ENCODE measurements at regions not wholly inside any gene's neighbourhood (a gene's known extent, or its start where the extent isn't known, plus 50 kb on each side); places are given as distances from the start of the nearest gene placed in this dataset.

GRCh38 chr6:145468534-145468933 is 266.8 kb downstream of the EPM2A start:
- no peak for DNase-seq

- DNase-seq: no peak
Measured at GRCh38 chr6:145469021-145469420, 266.3 kb downstream of the EPM2A start.

- no peak for DNase-seq
Measured at GRCh38 chr6:145475794-145476396, 259.4 kb downstream of the EPM2A start.

GRCh38 chr6:145480024-145480423 is 255.3 kb downstream of the EPM2A start:
- no peak for DNase-seq

GRCh38 chr6:145483191-145483996 is 251.9 kb downstream of the EPM2A start:
- DNase-seq: no peak

- DNase-seq: no peak
Measured at GRCh38 chr6:145485288-145485687, 250.0 kb downstream of the EPM2A start.

GRCh38 chr6:145486306-145486705 is 249.0 kb downstream of the EPM2A start:
- DNase-seq: no peak

- no peak for DNase-seq
Measured at GRCh38 chr6:145489583-145489982, 245.7 kb downstream of the EPM2A start.

- no peak for DNase-seq
Measured at GRCh38 chr6:145490068-145490467, 245.3 kb downstream of the EPM2A start.

- peak in 1 of 2 experiments; percentile 6 for DNase-seq
Measured at GRCh38 chr6:145491126-145491525, 244.2 kb downstream of the EPM2A start.

GRCh38 chr6:145497006-145497405 is 238.3 kb downstream of the EPM2A start:
- no peak for DNase-seq

GRCh38 chr6:145498425-145498824 is 236.9 kb downstream of the EPM2A start:
- no peak for DNase-seq

- no peak for DNase-seq
Measured at GRCh38 chr6:145502416-145502815, 232.9 kb downstream of the EPM2A start.

GRCh38 chr6:145506136-145506535 is 229.2 kb downstream of the EPM2A start:
- DNase-seq: no peak

- DNase-seq: no peak
Measured at GRCh38 chr6:145506565-145506964, 228.8 kb downstream of the EPM2A start.

GRCh38 chr6:145507239-145507638 is 228.1 kb downstream of the EPM2A start:
- DNase-seq: no peak

- no peak for DNase-seq
Measured at GRCh38 chr6:145508107-145508506, 227.2 kb downstream of the EPM2A start.

- no peak for DNase-seq
Measured at GRCh38 chr6:145517492-145517891, 217.8 kb downstream of the EPM2A start.

- DNase-seq: no peak
Measured at GRCh38 chr6:145525038-145525437, 210.3 kb downstream of the EPM2A start.

- peak in 1 of 2 experiments; percentile 2 for DNase-seq
Measured at GRCh38 chr6:145529582-145529981, 205.7 kb downstream of the EPM2A start.

GRCh38 chr6:145530454-145530853 is 204.9 kb downstream of the EPM2A start:
- peak; percentile 90 to 96 for DNase-seq

GRCh38 chr6:145531032-145531431 is 204.3 kb downstream of the EPM2A start:
- no peak for DNase-seq

GRCh38 chr6:145531822-145532221 is 203.5 kb downstream of the EPM2A start:
- no peak for DNase-seq

- no peak for DNase-seq
Measured at GRCh38 chr6:145532361-145532760, 203.0 kb downstream of the EPM2A start.

GRCh38 chr6:145534989-145535388 is 200.3 kb downstream of the EPM2A start:
- DNase-seq: no peak
